Keratinocyte (primary cell): ENCODE measurements at regions not wholly inside any gene's neighbourhood (a gene's known extent, or its start where the extent isn't known, plus 50 kb on each side); places are given as distances from the start of the nearest gene placed in this dataset.

Source experiments
- DNase-seq: peaks from one replicate; pipeline ENCODE4 v3.0.0-alpha.2; 2011; ENCODE audit warnings: low read depth, missing footprints, low spot score
- FAIRE-seq: peaks from 2 replicates; lab custom pipeline; 2011; peaks lifted over from hg19 to GRCh38; lab: Jason Lieb, UNC
- H2AFZ ChIP-seq: 2 replicates; pipeline ENCODE4 v1.6.0; 2012; ENCODE audit warnings: low read length, control low read depth, inconsistent platforms; ENCODE audit not compliant: control insufficient read depth
- H3K27ac ChIP-seq: 2 replicates; pipeline ENCODE4 v1.5.1; 2011; ENCODE audit warnings: low read length; ENCODE audit not compliant: control insufficient read depth, insufficient read depth
- H3K27me3 ChIP-seq: 3 replicates; pipeline ENCODE4 v1.6.0; 2011; ENCODE audit warnings: low read length; ENCODE audit not compliant: control insufficient read depth, insufficient read depth; ENCODE audit errors: extremely low read depth
- H3K36me3 ChIP-seq, 2 experiments: 2 replicates in 1 of 2; 3 replicates in 1 of 2; pipeline ENCODE4 v1.5.1; 2011; ENCODE audit warnings: low read length in 2 of 2, mild to moderate bottlenecking in 1 of 2; ENCODE audit not compliant: control insufficient read depth in 2 of 2, insufficient read depth in 2 of 2; ENCODE audit errors: extremely low read depth in 1 of 2
- H3K4me1 ChIP-seq: 3 replicates; pipeline ENCODE4 v1.5.1; 2011; ENCODE audit warnings: low read length; ENCODE audit not compliant: control insufficient read depth, insufficient read depth; ENCODE audit errors: extremely low read depth
- H3K4me2 ChIP-seq: 3 replicates; pipeline ENCODE4 v1.6.0; 2011; ENCODE audit warnings: low read depth, low read length; ENCODE audit not compliant: control insufficient read depth, insufficient read depth; ENCODE audit errors: extremely low read depth
- H3K4me3 ChIP-seq, 3 experiments: fragments of 200-600 bp in 1 of 3; sonication (generic) in 1 of 3; 2 replicates in 2 of 3; 3 replicates in 1 of 3; pipeline ENCODE4 v1.5.1; 2011 to 2016; ENCODE audit warnings: low read length in 3 of 3, mild to moderate bottlenecking in 3 of 3, control low read depth in 2 of 3, inconsistent platforms in 1 of 3, low read depth in 1 of 3, mixed read lengths in 1 of 3, mixed run types in 1 of 3, moderate library complexity in 1 of 3; ENCODE audit not compliant: control insufficient read depth in 2 of 3, insufficient read depth in 2 of 3; ENCODE audit errors: extremely low read depth in 1 of 3
- H3K79me2 ChIP-seq: 2 replicates; pipeline ENCODE4 v1.6.0; 2012; ENCODE audit warnings: low read length; ENCODE audit not compliant: control insufficient read depth, insufficient read depth
- H3K9ac ChIP-seq: 3 replicates; pipeline ENCODE4 v1.6.0; 2011; ENCODE audit warnings: low read length; ENCODE audit not compliant: control insufficient read depth, insufficient read depth; ENCODE audit errors: extremely low read depth
- H3K9me1 ChIP-seq: 3 replicates; pipeline ENCODE4 v1.6.0; 2011; ENCODE audit warnings: low read length; ENCODE audit not compliant: control insufficient read depth, insufficient read depth; ENCODE audit errors: extremely low read depth
- H3K9me3 ChIP-seq: 2 replicates; pipeline ENCODE4 v1.5.1; 2012; ENCODE audit warnings: low read depth, low read length; ENCODE audit not compliant: control insufficient read depth
- H4K20me1 ChIP-seq: 3 replicates; pipeline ENCODE4 v1.6.0; 2011; ENCODE audit warnings: low read length; ENCODE audit not compliant: control insufficient read depth, insufficient read depth; ENCODE audit errors: extremely low read depth
- EZH2 ChIP-seq: IDR thresholded peaks from one replicate; pipeline ENCODE4 v1.6.1; 2012; ENCODE audit warnings: inconsistent platforms, mild to moderate bottlenecking, low read length, moderate library complexity
- dilution Hi-C: fragments of 300-500 bp; cut with MboI; formaldehyde crosslinking; loops from one replicate; pipeline ENCODE4 v1.7.0; 2020; ENCODE audit warnings: low sequenced_read_pairs; ENCODE audit not compliant: extremely low pct_ligation_motif_present
- TF ChIP-seq, protein P1 (sequence below), 3 experiments: IDR thresholded peaks in 1 of 3; conservative IDR thresholded peaks in 1 of 3; optimal IDR thresholded peaks in 1 of 3; 2 replicates in 2 of 3; 3 replicates in 1 of 3; pipeline versions ENCODE3 to v1.5.1; 2011; ENCODE audit warnings: low read length in 3 of 3, mild to moderate bottlenecking in 3 of 3, moderate library complexity in 2 of 3, control low read depth in 1 of 3, inconsistent platforms in 1 of 3; ENCODE audit not compliant: insufficient read depth in 2 of 3; ENCODE audit errors: extremely low read depth in 1 of 3

DNA sequence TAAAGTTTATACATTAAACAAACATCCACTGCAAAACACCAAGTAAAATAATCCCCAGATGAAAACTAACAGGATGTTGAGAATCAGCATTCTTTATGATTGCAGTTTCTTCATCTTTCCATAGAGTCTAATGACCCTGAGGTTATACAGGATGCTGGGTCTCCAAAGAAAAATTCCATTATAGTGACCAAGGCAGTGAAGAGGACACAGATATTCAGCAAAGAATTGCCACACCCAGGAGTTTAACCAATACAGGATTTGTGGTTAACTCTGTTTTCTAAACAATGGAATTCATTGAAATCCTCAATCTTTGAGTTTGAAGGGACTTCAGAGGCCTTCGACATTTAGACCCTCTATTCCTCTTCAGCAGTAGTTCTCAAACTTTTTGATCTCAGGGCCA lies 76.2 kb upstream of the ESX1 start:
- Histone ChIP-seq H3K4me1 (peaks cover 27% of the 10 kb centered on the region), H2AFZ (no peak overlapping the region), H3K9me3 (no peaks in the 10 kb centered on the region), H3K4me2 (no peak overlapping the region), H3K79me2 (no peaks in the 10 kb centered on the region), H3K36me3 (no peaks in the 10 kb centered on the region), H3K4me3 (no peak overlapping the region), H3K9me1 (no peaks in the 10 kb centered on the region), H4K20me1 (no peaks in the 10 kb centered on the region), H3K9ac (no peak overlapping the region), H3K27me3 (no peaks in the 10 kb centered on the region), H3K27ac (peak overlapping the region; percentile 11)
- FAIRE-seq = peak; percentile 81
- TF ChIP-seq, protein P1, sequence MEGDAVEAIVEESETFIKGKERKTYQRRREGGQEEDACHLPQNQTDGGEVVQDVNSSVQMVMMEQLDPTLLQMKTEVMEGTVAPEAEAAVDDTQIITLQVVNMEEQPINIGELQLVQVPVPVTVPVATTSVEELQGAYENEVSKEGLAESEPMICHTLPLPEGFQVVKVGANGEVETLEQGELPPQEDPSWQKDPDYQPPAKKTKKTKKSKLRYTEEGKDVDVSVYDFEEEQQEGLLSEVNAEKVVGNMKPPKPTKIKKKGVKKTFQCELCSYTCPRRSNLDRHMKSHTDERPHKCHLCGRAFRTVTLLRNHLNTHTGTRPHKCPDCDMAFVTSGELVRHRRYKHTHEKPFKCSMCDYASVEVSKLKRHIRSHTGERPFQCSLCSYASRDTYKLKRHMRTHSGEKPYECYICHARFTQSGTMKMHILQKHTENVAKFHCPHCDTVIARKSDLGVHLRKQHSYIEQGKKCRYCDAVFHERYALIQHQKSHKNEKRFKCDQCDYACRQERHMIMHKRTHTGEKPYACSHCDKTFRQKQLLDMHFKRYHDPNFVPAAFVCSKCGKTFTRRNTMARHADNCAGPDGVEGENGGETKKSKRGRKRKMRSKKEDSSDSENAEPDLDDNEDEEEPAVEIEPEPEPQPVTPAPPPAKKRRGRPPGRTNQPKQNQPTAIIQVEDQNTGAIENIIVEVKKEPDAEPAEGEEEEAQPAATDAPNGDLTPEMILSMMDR (optimal IDR thresholded peaks at IDR 0.05 in 1 of 3, IDR thresholded peaks at IDR 0.05 in 1 of 3, conservative IDR thresholded peaks at IDR 0.05 in 1 of 3; ENCODE audit: extremely low read depth in 1 of 3, insufficient read depth in 2 of 3, low read length in 3 of 3) = no peak
- no peak for TF ChIP-seq EZH2
- no peak for DNase-seq
- dilution Hi-C loops = no loop called here

DNA sequence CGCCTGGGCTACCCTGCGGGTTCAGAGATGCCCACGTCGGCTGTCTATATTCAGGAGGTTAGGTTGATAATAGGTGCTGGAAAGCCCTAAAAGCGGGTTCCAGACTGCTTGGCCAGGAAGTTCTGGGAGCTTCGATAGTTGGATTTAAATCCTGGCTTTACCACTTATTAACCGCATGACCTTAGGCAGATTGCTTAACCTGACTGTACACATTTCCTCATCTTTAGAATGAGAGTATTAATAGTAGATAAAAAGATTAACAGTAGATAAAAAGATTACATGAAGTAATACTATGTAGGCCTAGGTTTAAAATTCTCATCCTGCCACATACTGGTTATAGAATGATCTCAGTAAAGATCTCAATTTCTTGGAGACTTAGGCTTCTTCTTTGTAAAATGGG lies 75.0 kb upstream of the ESX1 start:
- H3K4me2 ChIP-seq = no peak overlapping the region
- H3K4me1 ChIP-seq = peaks cover 37% of the 10 kb centered on the region
- H3K79me2 ChIP-seq = no peaks in the 10 kb centered on the region
- peak overlapping the region; percentile 58 for H3K27ac ChIP-seq
- H3K4me3 ChIP-seq = no peak overlapping the region
- H2AFZ ChIP-seq = peak overlapping the region; percentile 30
- peak overlapping the region; percentile 31 for H3K9ac ChIP-seq
- TF ChIP-seq, protein P1 (optimal IDR thresholded peaks at IDR 0.05 in 1 of 3, IDR thresholded peaks at IDR 0.05 in 1 of 3, conservative IDR thresholded peaks at IDR 0.05 in 1 of 3; ENCODE audit: extremely low read depth in 1 of 3, insufficient read depth in 2 of 3, low read length in 3 of 3) = no peak
- TF ChIP-seq EZH2 = no peak
- no peaks in the 10 kb centered on the region for H3K9me3 ChIP-seq
- no peaks in the 10 kb centered on the region for H4K20me1 ChIP-seq
- no peaks in the 10 kb centered on the region for H3K9me1 ChIP-seq
- H3K36me3 ChIP-seq = no peaks in the 10 kb centered on the region
- dilution Hi-C loops = no loop called here
- DNase-seq (no peak), FAIRE-seq (no peak)
- H3K27me3 ChIP-seq = no peaks in the 10 kb centered on the region
